Natural killer cell (primary cell): ENCODE measurements at regions not wholly inside any gene's neighbourhood (a gene's known extent, or its start where the extent isn't known, plus 50 kb on each side); places are given as distances from the start of the nearest gene placed in this dataset.

Source experiments
- ATAC-seq, 3 donors: fragments of 150-1000 bp in 2 of 3; fragments of 200-7000 bp in 1 of 3; cut with Tn5 transposase; 1 replicate in 1 of 3; 2 replicates in 2 of 3; pipeline ENCODE4 v1.10.0; 2021; ENCODE audit warnings: mild to moderate bottlenecking in 2 of 3, moderate library complexity in 2 of 3
- DNase-seq, 2 donors: peaks; one replicate each; pipeline versions ENCODE4 v3.0.0 to v3.0.0-alpha.2; 2013 to 2021; ENCODE audit warnings: mixed read lengths in 1 of 2
- H3K27ac ChIP-seq: one replicate; pipeline ENCODE4 v1.5.1; 2013; ENCODE audit warnings: mild to moderate bottlenecking, low read length
- H3K27me3 ChIP-seq: one replicate; pipeline ENCODE4 v1.6.1; 2013; ENCODE audit warnings: low read length; ENCODE audit not compliant: control insufficient read depth, insufficient read depth
- H3K36me3 ChIP-seq: one replicate; pipeline ENCODE4 v1.6.1; 2013; ENCODE audit warnings: low read length; ENCODE audit not compliant: control insufficient read depth, insufficient read depth
- H3K4me1 ChIP-seq: one replicate; pipeline ENCODE4 v1.6.1; 2013; ENCODE audit warnings: low read length; ENCODE audit not compliant: control insufficient read depth, insufficient read depth
- H3K4me3 ChIP-seq: one replicate; pipeline ENCODE4 v1.5.1; 2013; ENCODE audit warnings: low read length
- H3K9me3 ChIP-seq: one replicate; pipeline ENCODE4 v1.6.1; 2013; ENCODE audit warnings: low read length; ENCODE audit not compliant: control insufficient read depth, insufficient read depth
- H3K27ac Mint-ChIP-seq, 2 donors: one replicate each; pipeline ENCODE4 v1.8.0; 2022; ENCODE audit warnings: mild to moderate bottlenecking in 2 of 2, mixed read lengths in 2 of 2, moderate library complexity in 1 of 2
- H3K27me3 Mint-ChIP-seq, 2 donors: one replicate each; pipeline ENCODE4 v1.8.0; 2022; ENCODE audit warnings: low read depth in 2 of 2, mixed read lengths in 2 of 2
- H3K36me3 Mint-ChIP-seq: one replicate; pipeline ENCODE4 v1.8.0; 2022; ENCODE audit warnings: mixed read lengths
- H3K4me1 Mint-ChIP-seq, 2 donors: one replicate each; pipeline ENCODE4 v1.8.0; 2022; ENCODE audit warnings: mixed read lengths in 2 of 2
- H3K4me3 Mint-ChIP-seq: one replicate; pipeline ENCODE4 v1.8.0; 2022; ENCODE audit warnings: mild to moderate bottlenecking, moderate library complexity, mixed read lengths
- H3K9me3 Mint-ChIP-seq, 2 donors: one replicate each; pipeline ENCODE4 v1.8.0; 2022; ENCODE audit warnings: mixed read lengths in 2 of 2
- WGBS: methylation state at CpG from one replicate; pipeline ENCODE4 v1.1.7; 2013; ENCODE audit warnings: missing lambda C conversion rate; ENCODE audit not compliant: insufficient coverage; 5-methylcytosine and 5-hydroxymethylcytosine counted together
- intact Hi-C: fragments of 100-400 bp; cut with micrococcal nuclease; formaldehyde crosslinking; loops from one replicate; pipeline ENCODE4 v1.14.2; 2022
- TF ChIP-seq, protein P1 (sequence below): fragments of 200-600 bp; IDR thresholded peaks from one replicate; pipeline ENCODE4 v1.8.0; 2022; ENCODE audit warnings: antibody characterized with exemption

DNA sequence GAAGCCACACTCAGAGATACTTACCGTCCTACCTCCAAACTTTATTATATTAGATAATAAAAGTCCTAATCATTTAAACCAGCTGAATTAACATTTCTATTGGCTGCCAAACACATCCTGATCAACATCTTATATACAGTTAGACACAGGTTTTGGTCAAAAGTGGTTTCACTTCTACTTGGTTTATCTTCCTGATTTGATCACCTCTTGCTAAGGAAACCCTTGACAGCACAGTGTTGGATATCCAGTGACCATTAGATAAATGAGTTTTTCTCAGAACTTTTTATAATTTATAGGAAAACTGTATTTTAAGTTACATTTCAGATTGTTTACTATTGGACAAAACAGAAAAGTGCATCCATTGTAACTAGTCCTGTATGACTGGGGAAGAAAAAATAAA, 198.4 kb upstream of the NR2F2 start:
- Mint-ChIP-seq H3K4me3 (no peak overlapping the region), H3K9me3 (no peaks in the 10 kb centered on the region), H3K27me3 (peaks cover 15 to 51% of the 10 kb centered on the region in 2 donors), H3K36me3 (no peaks in the 10 kb centered on the region), H3K27ac (no peak overlapping the region), H3K4me1 (no peaks in the 10 kb centered on the region)
- Histone ChIP-seq H3K36me3 (no peaks in the 10 kb centered on the region), H3K9me3 (no peaks in the 10 kb centered on the region), H3K27me3 (no peaks in the 10 kb centered on the region), H3K27ac (no peak overlapping the region), H3K4me1 (no peaks in the 10 kb centered on the region), H3K4me3 (no peak overlapping the region)
- ATAC-seq (no peak), DNase-seq (no peak)
- intact Hi-C loops, result no loop called here
- no CpG with 5 or more reads among the region's 1 CpG for WGBS
- TF ChIP-seq, protein P1, sequence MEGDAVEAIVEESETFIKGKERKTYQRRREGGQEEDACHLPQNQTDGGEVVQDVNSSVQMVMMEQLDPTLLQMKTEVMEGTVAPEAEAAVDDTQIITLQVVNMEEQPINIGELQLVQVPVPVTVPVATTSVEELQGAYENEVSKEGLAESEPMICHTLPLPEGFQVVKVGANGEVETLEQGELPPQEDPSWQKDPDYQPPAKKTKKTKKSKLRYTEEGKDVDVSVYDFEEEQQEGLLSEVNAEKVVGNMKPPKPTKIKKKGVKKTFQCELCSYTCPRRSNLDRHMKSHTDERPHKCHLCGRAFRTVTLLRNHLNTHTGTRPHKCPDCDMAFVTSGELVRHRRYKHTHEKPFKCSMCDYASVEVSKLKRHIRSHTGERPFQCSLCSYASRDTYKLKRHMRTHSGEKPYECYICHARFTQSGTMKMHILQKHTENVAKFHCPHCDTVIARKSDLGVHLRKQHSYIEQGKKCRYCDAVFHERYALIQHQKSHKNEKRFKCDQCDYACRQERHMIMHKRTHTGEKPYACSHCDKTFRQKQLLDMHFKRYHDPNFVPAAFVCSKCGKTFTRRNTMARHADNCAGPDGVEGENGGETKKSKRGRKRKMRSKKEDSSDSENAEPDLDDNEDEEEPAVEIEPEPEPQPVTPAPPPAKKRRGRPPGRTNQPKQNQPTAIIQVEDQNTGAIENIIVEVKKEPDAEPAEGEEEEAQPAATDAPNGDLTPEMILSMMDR, result no peak

DNA sequence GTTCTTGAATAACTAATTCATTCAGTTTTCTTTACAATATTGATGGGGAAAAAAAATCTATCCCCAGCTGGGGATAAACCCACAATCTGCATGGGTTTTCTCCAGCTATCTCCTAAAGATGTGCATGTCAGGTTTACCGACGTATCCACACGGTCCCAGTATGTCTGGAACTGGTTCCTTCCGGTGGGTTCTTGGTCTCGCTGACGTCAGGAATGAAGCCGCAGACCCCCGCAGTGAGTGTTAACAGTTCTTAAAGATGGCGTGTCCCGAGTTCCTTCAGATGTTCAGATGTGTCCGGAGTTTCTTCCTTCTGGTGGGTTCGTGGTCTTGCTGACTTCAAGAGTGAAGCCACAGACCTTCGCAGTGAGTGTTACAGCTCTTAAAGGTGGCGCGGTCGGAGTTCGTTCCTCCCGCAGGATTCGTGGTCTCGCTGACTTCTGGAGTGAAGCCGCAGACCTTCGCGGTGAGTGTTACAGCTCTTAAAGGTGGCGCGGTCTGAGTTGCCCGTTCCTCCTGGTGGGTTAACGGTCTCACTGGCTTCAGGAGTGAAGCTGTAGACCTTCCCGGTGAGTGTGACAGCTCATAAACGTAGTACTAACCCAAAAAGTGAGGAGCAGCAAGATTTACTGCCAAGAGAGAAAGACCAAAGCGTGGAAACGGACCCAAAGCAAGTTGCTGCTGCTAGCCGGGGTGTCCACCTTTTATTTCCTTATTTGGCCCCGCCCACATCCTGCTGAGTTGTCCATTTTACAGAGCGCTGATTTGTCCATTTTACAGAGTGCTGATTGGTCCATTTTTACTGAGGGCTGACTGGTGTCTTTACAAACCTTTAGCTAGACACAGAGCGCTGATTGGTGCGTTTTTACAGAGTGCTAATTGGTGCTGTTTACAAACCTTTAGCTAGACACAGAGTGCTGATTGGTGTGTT, 195.1 kb upstream of the NR2F2 start:
- intact Hi-C loops, result no loop called here
- H3K27ac Mint-ChIP-seq, result no peak overlapping the region
- Histone ChIP-seq H3K4me1 (no peaks in the 10 kb centered on the region), H3K9me3 (no peaks in the 10 kb centered on the region), H3K36me3 (no peaks in the 10 kb centered on the region), H3K4me3 (no peak overlapping the region), H3K27me3 (no peaks in the 10 kb centered on the region), H3K27ac (no peak overlapping the region)
- H3K9me3 Mint-ChIP-seq, result peaks cover 0 to 2% of the 10 kb centered on the region in 2 donors
- H3K4me3 Mint-ChIP-seq, result no peak overlapping the region
- H3K27me3 Mint-ChIP-seq, result peaks cover 8 to 44% of the 10 kb centered on the region in 2 donors
- H3K4me1 Mint-ChIP-seq, result no peaks in the 10 kb centered on the region
- DNase-seq (no peak), ATAC-seq (no peak)
- WGBS, result 89% methylated on average over 36 of the region's 36 CpGs
- TF ChIP-seq, protein P1, result no peak
- H3K36me3 Mint-ChIP-seq, result no peaks in the 10 kb centered on the region

DNA sequence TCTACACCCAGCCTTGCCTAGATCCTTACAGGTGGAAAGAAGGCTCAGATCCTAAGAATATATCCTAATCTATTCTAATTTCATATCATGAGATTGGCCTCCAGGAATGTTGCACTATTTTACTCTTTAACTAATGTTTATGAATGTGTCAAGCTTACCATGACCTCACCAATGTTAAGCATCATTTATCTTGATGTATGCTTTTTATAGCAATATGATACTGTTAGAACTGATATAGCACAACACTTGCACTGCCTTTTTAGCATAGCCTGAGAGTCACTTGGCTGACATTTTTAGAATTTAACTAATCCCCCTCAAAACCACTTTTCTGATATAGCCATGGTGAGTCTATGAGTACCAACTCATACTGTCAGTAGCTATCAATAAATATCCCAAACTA, 191.5 kb upstream of the NR2F2 start:
- Mint-ChIP-seq H3K27me3 (peaks cover 22 to 51% of the 10 kb centered on the region in 2 donors), H3K9me3 (peaks cover 0 to 2% of the 10 kb centered on the region in 2 donors), H3K36me3 (no peaks in the 10 kb centered on the region), H3K4me3 (no peak overlapping the region), H3K4me1 (no peaks in the 10 kb centered on the region), H3K27ac (no peak overlapping the region)
- intact Hi-C loops, result no loop called here
- Histone ChIP-seq H3K27me3 (no peaks in the 10 kb centered on the region), H3K4me3 (no peak overlapping the region), H3K4me1 (no peaks in the 10 kb centered on the region), H3K9me3 (no peaks in the 10 kb centered on the region), H3K27ac (no peak overlapping the region), H3K36me3 (no peaks in the 10 kb centered on the region)
- DNase-seq (no peak), ATAC-seq (no peak)
- TF ChIP-seq, protein P1, result no peak

DNA sequence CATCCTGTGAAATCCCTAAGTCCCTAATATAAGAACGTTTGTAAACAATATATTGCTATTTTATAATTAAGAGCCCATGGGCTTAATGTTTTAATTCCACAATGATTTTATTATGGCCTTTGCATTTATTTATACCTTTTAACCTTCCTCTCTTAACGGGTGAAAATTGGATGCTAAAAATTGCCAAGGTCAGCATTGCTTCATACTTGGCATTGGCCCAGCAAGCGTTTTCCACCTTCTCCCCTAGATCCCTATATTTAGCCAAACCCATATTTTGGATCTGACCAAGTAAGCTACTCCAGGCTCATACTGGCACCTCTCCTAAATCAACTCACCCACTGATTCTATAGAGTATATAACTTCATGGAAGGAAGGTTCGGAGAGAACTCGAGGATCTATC, 188.0 kb upstream of the NR2F2 start:
- TF ChIP-seq, protein P1, result no peak
- no peaks in the 10 kb centered on the region for H3K36me3 Mint-ChIP-seq

More for the DNA sequence above, 188.0 kb upstream of the NR2F2 start:
- no peak overlapping the region for H3K4me3 Mint-ChIP-seq
- ATAC-seq (no peak), DNase-seq (no peak)
- H3K9me3 Mint-ChIP-seq, result peaks cover 0 to 2% of the 10 kb centered on the region in 2 donors
- Histone ChIP-seq H3K4me1 (no peaks in the 10 kb centered on the region), H3K27me3 (peaks cover 2% of the 10 kb centered on the region), H3K9me3 (no peaks in the 10 kb centered on the region), H3K36me3 (no peaks in the 10 kb centered on the region), H3K27ac (no peak overlapping the region), H3K4me3 (no peak overlapping the region)
- WGBS, result 88% methylated on average over 2 of the region's 5 CpGs
- no peak overlapping the region for H3K27ac Mint-ChIP-seq
- intact Hi-C loops, result no loop called here
- H3K27me3 Mint-ChIP-seq, result peaks cover 33 to 61% of the 10 kb centered on the region in 2 donors
- no peaks in the 10 kb centered on the region for H3K4me1 Mint-ChIP-seq
